H1 (cell line): ENCODE measurements at regions not wholly inside any gene's neighbourhood (a gene's known extent, or its start where the extent isn't known, plus 50 kb on each side); places are given as distances from the start of the nearest gene placed in this dataset.

Experiments
- CTCF ChIA-PET: fragments of 300-600 bp; sonication (Branson Sonifier 250); formaldehyde crosslinking; loops from one replicate; lab custom pipeline; 2021; ENCODE audit not compliant: partially characterized antibody; lab: Charles Lee
- POLR2A ChIA-PET: fragments of 300-600 bp; sonication (Branson Sonifier 250); formaldehyde crosslinking; loops from one replicate; lab custom pipeline; 2021; ENCODE audit warnings: inconsistent platforms; ENCODE audit not compliant: partially characterized antibody; lab: Charles Lee
- DNase-seq, 2 experiments: peaks; one replicate each; pipeline versions ENCODE4 v3.0.0 to v3.0.0-alpha.2; 2010 to 2022; ENCODE audit warnings: low spot score in 2 of 2, low read depth in 1 of 2, mixed read lengths in 1 of 2
- FAIRE-seq: peaks from 2 replicates; lab custom pipeline; 2011; peaks lifted over from hg19 to GRCh38; lab: Jason Lieb, UNC
- H2AFZ ChIP-seq: 2 replicates; pipeline ENCODE4 v1.8.1; 2012; ENCODE audit warnings: low read length, inconsistent platforms
- H2AK5ac ChIP-seq: 2 replicates; pipeline ENCODE4 v1.6.1; 2013; ENCODE audit warnings: low read depth, low read length
- H2BK120ac ChIP-seq: replicated peaks from 2 replicates; pipeline ENCODE3; 2013; ENCODE audit warnings: low read depth, low read length, inconsistent platforms
- H2BK12ac ChIP-seq: 2 replicates; pipeline ENCODE4 v1.6.1; 2013; ENCODE audit warnings: low read depth, low read length
- H2BK15ac ChIP-seq: 2 replicates; pipeline ENCODE4 v1.6.1; 2013; ENCODE audit warnings: low read length
- H2BK20ac ChIP-seq: 2 replicates; pipeline ENCODE4 v1.6.1; 2013; ENCODE audit warnings: low read length
- H2BK5ac ChIP-seq: 2 replicates; pipeline ENCODE4 v1.6.1; 2013; ENCODE audit warnings: low read depth, low read length
- H3K14ac ChIP-seq: 2 replicates; pipeline ENCODE4 v1.6.1; 2013; ENCODE audit warnings: inconsistent platforms; ENCODE audit not compliant: insufficient read length
- H3K18ac ChIP-seq: 2 replicates; pipeline ENCODE4 v1.6.1; 2013; ENCODE audit warnings: low read length; ENCODE audit errors: extremely low read depth
- H3K23ac ChIP-seq: 2 replicates; pipeline ENCODE4 v1.6.1; 2013; ENCODE audit warnings: inconsistent platforms; ENCODE audit not compliant: insufficient read length
- H3K23me2 ChIP-seq: 2 replicates; pipeline ENCODE4 v1.6.1; 2013; ENCODE audit warnings: low read depth, low read length
- H3K27ac ChIP-seq: 2 replicates; pipeline ENCODE4 v1.6.1; 2011; ENCODE audit warnings: low read depth, low read length, inconsistent platforms
- H3K27me3 ChIP-seq, 4 experiments: replicated peaks in 1 of 4; 1 replicate in 1 of 4; 2 replicates in 3 of 4; pipeline versions ENCODE4 v1.6.1 to v1.8.1; 2011 to 2013; ENCODE audit warnings: low read length in 3 of 4, mild to moderate bottlenecking in 3 of 4, inconsistent platforms in 2 of 4, mixed read lengths in 2 of 4, moderate library complexity in 1 of 4; ENCODE audit not compliant: control insufficient read depth in 3 of 4, insufficient read depth in 3 of 4; ENCODE audit errors: extremely low read depth in 1 of 4
- H3K36me3 ChIP-seq, 4 experiments: 2 replicates each; pipeline versions ENCODE4 v1.6.1 to v1.8.1; 2011 to 2013; ENCODE audit warnings: mild to moderate bottlenecking in 4 of 4, low read length in 3 of 4, moderate library complexity in 2 of 4, control low read depth in 1 of 4, inconsistent platforms in 1 of 4; ENCODE audit not compliant: insufficient read depth in 4 of 4, control insufficient read depth in 2 of 4
- H3K4ac ChIP-seq: replicated peaks from 2 replicates; pipeline ENCODE3; 2013; ENCODE audit warnings: low read length, low read depth, mixed read lengths, inconsistent platforms; ENCODE audit not compliant: insufficient read length
- H3K4me1 ChIP-seq, 4 experiments: replicated peaks in 1 of 4; 1 replicate in 1 of 4; 2 replicates in 3 of 4; pipeline versions ENCODE4 v1.6.1 to v1.8.1; 2011 to 2013; ENCODE audit warnings: low read length in 3 of 4, inconsistent platforms in 2 of 4, mixed read lengths in 1 of 4; ENCODE audit not compliant: insufficient read depth in 4 of 4, control insufficient read depth in 3 of 4
- H3K4me2 ChIP-seq, 2 experiments: 2 replicates each; pipeline versions ENCODE4 v1.6.1 to v1.8.1; 2011 to 2013; ENCODE audit warnings: low read depth in 2 of 2, low read length in 2 of 2, control low read depth in 1 of 2, inconsistent platforms in 1 of 2, mild to moderate bottlenecking in 1 of 2; ENCODE audit not compliant: insufficient read depth in 1 of 2
- H3K4me3 ChIP-seq, 4 experiments: fragments of 200-600, 300-600 bp in 1 of 4; sonication (generic), shearing (Covaris generic), sonication (Bioruptor Twin) in 1 of 4; 2 replicates each; pipeline versions ENCODE4 v1.5.1 to v1.8.1; 2011 to 2016; ENCODE audit warnings: low read length in 4 of 4, low read depth in 3 of 4, control low read depth in 2 of 4, inconsistent platforms in 2 of 4, mild to moderate bottlenecking in 2 of 4, mixed read lengths in 1 of 4, moderate library complexity in 1 of 4; ENCODE audit not compliant: insufficient read depth in 2 of 4; ENCODE audit errors: extremely low read depth in 1 of 4
- H3K56ac ChIP-seq: replicated peaks from 2 replicates; pipeline ENCODE3; 2013; ENCODE audit warnings: low read depth, mild to moderate bottlenecking, mixed read lengths, low read length, inconsistent platforms; ENCODE audit not compliant: insufficient read length
- H3K79me1 ChIP-seq: 2 replicates; pipeline ENCODE4 v1.6.1; 2013; ENCODE audit warnings: low read depth, low read length, control low read depth
- H3K79me2 ChIP-seq, 2 experiments: 2 replicates each; pipeline versions ENCODE4 v1.6.1 to v1.8.1; 2012 to 2013; ENCODE audit warnings: low read length in 2 of 2, mild to moderate bottlenecking in 2 of 2, inconsistent platforms in 1 of 2; ENCODE audit not compliant: insufficient read depth in 2 of 2, control insufficient read depth in 1 of 2
- H3K9ac ChIP-seq, 4 experiments: replicated peaks in 1 of 4; 1 replicate in 1 of 4; 2 replicates in 3 of 4; pipeline versions ENCODE4 v1.6.1 to v1.8.1; 2011 to 2013; ENCODE audit warnings: low read depth in 3 of 4, low read length in 3 of 4, control low read depth in 2 of 4, mild to moderate bottlenecking in 2 of 4, moderate library complexity in 2 of 4, inconsistent platforms in 1 of 4; ENCODE audit errors: extremely low read depth in 1 of 4
- H3K9me3 ChIP-seq, 2 experiments: 2 replicates each; pipeline versions ENCODE4 v1.6.1 to v1.8.1; 2012 to 2013; ENCODE audit warnings: mild to moderate bottlenecking in 2 of 2, moderate library complexity in 2 of 2, control low read depth in 1 of 2, inconsistent platforms in 1 of 2, low read depth in 1 of 2, low read length in 1 of 2, mixed read lengths in 1 of 2; ENCODE audit not compliant: insufficient read depth in 2 of 2
- H4K20me1 ChIP-seq, 2 experiments: replicated peaks in 1 of 2; 2 replicates each; pipeline versions ENCODE3 to v1.8.1; 2011 to 2013; ENCODE audit warnings: inconsistent platforms in 2 of 2, low read length in 2 of 2, mild to moderate bottlenecking in 1 of 2; ENCODE audit not compliant: insufficient read depth in 2 of 2, control insufficient read depth in 1 of 2
- H4K5ac ChIP-seq: 2 replicates; pipeline ENCODE4 v1.6.1; 2013; ENCODE audit warnings: low read length, low read depth, mixed read lengths, inconsistent platforms; ENCODE audit not compliant: insufficient read length
- H4K8ac ChIP-seq: 2 replicates; pipeline ENCODE4 v1.8.0; 2013; ENCODE audit warnings: mild to moderate bottlenecking, moderate library complexity, low read length, inconsistent platforms; ENCODE audit not compliant: insufficient read depth; ENCODE audit errors: extremely low read depth
- H4K91ac ChIP-seq: replicated peaks from 2 replicates; pipeline ENCODE3; 2013; ENCODE audit warnings: low read length, mixed read lengths, inconsistent platforms; ENCODE audit not compliant: insufficient read length
- ASH2L ChIP-seq: fragments of 200-600, 300-600 bp; sonication (generic); IDR thresholded peaks from one replicate; pipeline ENCODE4 v1.7.1; 2017; ENCODE audit warnings: low read length
- GTF2F1 ChIP-seq: IDR thresholded peaks from 2 replicates; pipeline ENCODE4 v1.6.1; 2012; ENCODE audit warnings: low read depth, low read length, improper control_type of control experiment, borderline replicate concordance
- KDM1A ChIP-seq: fragments of 200-600, 300-600 bp; sonication (generic); IDR thresholded peaks from 2 replicates; pipeline ENCODE4 v1.7.1; 2016; ENCODE audit warnings: mild to moderate bottlenecking, low read length, borderline replicate concordance
- KDM4A ChIP-seq: IDR thresholded peaks from one replicate; pipeline ENCODE4 v1.7.1; 2012; ENCODE audit warnings: low read depth, mild to moderate bottlenecking, moderate library complexity, low read length, inconsistent platforms; ENCODE audit not compliant: severe bottlenecking
- NRF1 ChIP-seq: IDR thresholded peaks from 2 replicates; pipeline ENCODE4 v1.6.1; 2011; ENCODE audit warnings: mild to moderate bottlenecking, low read depth, low read length, improper control_type of control experiment
- SP1 ChIP-seq: IDR thresholded peaks from 2 replicates; pipeline ENCODE4 v1.6.1; 2011; ENCODE audit warnings: low read depth, low read length
- SP2 ChIP-seq: IDR thresholded peaks from 2 replicates; pipeline ENCODE4 v1.6.1; 2012; ENCODE audit warnings: mild to moderate bottlenecking, low read length, inconsistent platforms
- ZNF274 ChIP-seq: IDR thresholded peaks from 2 replicates; pipeline ENCODE4 v1.7.0; 2012; ENCODE audit warnings: low read length, borderline replicate concordance; ENCODE audit errors: extremely low read depth
- TF ChIP-seq, protein P1 (sequence below): IDR thresholded peaks from 2 replicates; pipeline ENCODE4 v1.6.1; 2011; ENCODE audit warnings: low read depth, mild to moderate bottlenecking, low read length; ENCODE audit not compliant: insufficient read depth
- TF ChIP-seq, protein P2 (sequence below): IDR thresholded peaks from 2 replicates; pipeline ENCODE4 v1.6.1; 2012; ENCODE audit warnings: inconsistent platforms

DNA sequence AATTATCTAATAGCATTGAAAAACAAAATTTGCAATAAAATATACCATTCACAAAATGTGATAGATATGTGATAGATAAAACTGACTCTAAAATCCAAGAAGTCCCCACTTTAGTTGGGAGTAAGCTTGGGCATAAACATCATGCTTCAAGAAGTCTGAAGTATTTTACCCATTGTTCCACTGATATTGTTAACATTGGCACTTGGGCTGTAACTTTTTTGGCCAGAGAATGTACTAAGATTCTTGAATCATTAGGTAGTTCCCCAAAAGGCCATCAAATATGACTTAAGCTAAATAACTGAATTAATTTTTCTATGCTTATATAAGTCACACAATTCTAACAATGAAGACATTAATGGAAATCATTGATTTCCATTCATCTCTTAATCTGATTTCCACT lies 413.6 kb downstream of the CDH2 start:
- Histone ChIP-seq H2AK5ac (no peak overlapping the region), H4K8ac (no peak overlapping the region), H4K91ac (no peak overlapping the region), H2BK15ac (no peak overlapping the region), H3K14ac (no peak overlapping the region), H2BK120ac (no peak overlapping the region), H3K4me2 (no peak overlapping the region), H2BK12ac (no peak overlapping the region), H3K4me3 (no peak overlapping the region), H3K9ac (no peak overlapping the region), H2BK5ac (no peak overlapping the region), H3K9me3 (no peaks in the 10 kb centered on the region), H3K79me1 (no peaks in the 10 kb centered on the region), H3K4me1 (peaks cover 0 to 4% (median 1%) of the 10 kb centered on the region in 4 experiments; a peak in 1 of 7 replicates), H3K4ac (no peak overlapping the region), H3K23me2 (no peaks in the 10 kb centered on the region), H2AFZ (no peak overlapping the region), H2BK20ac (no peak overlapping the region), H3K36me3 (no peaks in the 10 kb centered on the region), H4K20me1 (no peaks in the 10 kb centered on the region), H3K79me2 (no peaks in the 10 kb centered on the region), H3K27me3 (no peaks in the 10 kb centered on the region), H4K5ac (no peak overlapping the region), H3K18ac (no peak overlapping the region), H3K27ac (no peak overlapping the region), H3K23ac (no peak overlapping the region), H3K56ac (no peak overlapping the region)
- POLR2A ChIA-PET = no interaction called here
- CTCF ChIA-PET = interaction anchor here (1.2 kb wide), 1 partner anchor 13 kb away, joined by 5 read pairs; no protein-coding TSS in a partner anchor
- no peak for DNase-seq
- FAIRE-seq = no peak
- TF ChIP-seq ASH2L (no peak), KDM1A (no peak), GTF2F1 (no peak), NRF1 (no peak), KDM4A (no peak), ZNF274 (no peak), SP1 (no peak), SP2 (no peak)
- TF ChIP-seq, protein P1, sequence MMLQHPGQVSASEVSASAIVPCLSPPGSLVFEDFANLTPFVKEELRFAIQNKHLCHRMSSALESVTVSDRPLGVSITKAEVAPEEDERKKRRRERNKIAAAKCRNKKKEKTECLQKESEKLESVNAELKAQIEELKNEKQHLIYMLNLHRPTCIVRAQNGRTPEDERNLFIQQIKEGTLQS = no peak
- TF ChIP-seq, protein P2, sequence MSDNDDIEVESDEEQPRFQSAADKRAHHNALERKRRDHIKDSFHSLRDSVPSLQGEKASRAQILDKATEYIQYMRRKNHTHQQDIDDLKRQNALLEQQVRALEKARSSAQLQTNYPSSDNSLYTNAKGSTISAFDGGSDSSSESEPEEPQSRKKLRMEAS = no peak
